ENCODE measurements at regions not wholly inside any gene's neighbourhood (a gene's known extent, or its start where the extent isn't known, plus 50 kb on each side); places are given as distances from the start of the nearest gene placed in this dataset.
"Not testable (repeated sequence)": the region's sequence is repeated elsewhere in the genome, so short reads cannot be mapped to it uniquely, and the experiment has no call there.

GRCh38 chr21:28114986-28115385, 877.7 kb downstream of the LTN1 start:
- TF ChIP-seq MLX (CRISPR knock-in tag; IDR thresholded peaks at IDR 0.05); CTCF (IDR thresholded peaks at IDR 0.05); USF2 (CRISPR knock-in tag; IDR thresholded peaks at IDR 0.05); ATF3 (CRISPR knock-in tag; conservative IDR thresholded peaks at IDR 0.05); ATF2 (CRISPR knock-in tag; IDR thresholded peaks at IDR 0.05; ENCODE audit: borderline replicate concordance, low read depth); NR1H2 (CRISPR knock-in tag; IDR thresholded peaks at IDR 0.05); MAX (CRISPR knock-in tag; IDR thresholded peaks at IDR 0.05); TEAD4 (CRISPR knock-in tag; IDR thresholded peaks at IDR 0.05); TCF7 (CRISPR knock-in tag; IDR thresholded peaks at IDR 0.05; ENCODE audit: low read depth); E2F4 (CRISPR knock-in tag; IDR thresholded peaks at IDR 0.05; ENCODE audit: borderline replicate concordance, low read depth); FOXP4 (CRISPR knock-in tag; IDR thresholded peaks at IDR 0.05): not testable (repeated sequence)
